GM18502 (cell line): ENCODE measurements at regions not wholly inside any gene's neighbourhood (a gene's known extent, or its start where the extent isn't known, plus 50 kb on each side); places are given as distances from the start of the nearest gene placed in this dataset.

Experiments used
- ATAC-seq: cut with Tn5 transposase; IDR thresholded peaks from one replicate; pipeline ENCODE4 v1.9.1; 2021; ENCODE audit warnings: mild to moderate bottlenecking; ENCODE audit not compliant: unreplicated experiment, poor library complexity

GRCh38 chr13:48181482-48182145 is 51.4 kb upstream of the ITM2B start:
- no peak for ATAC-seq

GRCh38 chr13:48178126-48178525 is 54.9 kb upstream of the ITM2B start:
- ATAC-seq = no peak

GRCh38 chr13:48176781-48177180 is 56.2 kb upstream of the ITM2B start:
- no peak for ATAC-seq

GRCh38 chr13:48175185-48175584 is 57.8 kb upstream of the ITM2B start:
- peak; percentile 67 for ATAC-seq

GRCh38 chr13:48167866-48168265 is 65.1 kb upstream of the ITM2B start:
- no peak for ATAC-seq

GRCh38 chr13:48165727-48166126 is 67.3 kb upstream of the ITM2B start:
- ATAC-seq = no peak

- no peak for ATAC-seq
These were observed 67.9 kb upstream of the ITM2B start for GRCh38 chr13:48165063-48165462.

GRCh38 chr13:48163061-48163460 is 68.2 kb upstream of the MED4 start:
- ATAC-seq = no peak

GRCh38 chr13:48162217-48162616 is 67.3 kb upstream of the MED4 start:
- ATAC-seq = no peak

GRCh38 chr13:48161530-48162179 is 66.8 kb upstream of the MED4 start:
- ATAC-seq = no peak

GRCh38 chr13:48160606-48161278 is 65.8 kb upstream of the MED4 start:
- no peak for ATAC-seq

GRCh38 chr13:48159826-48160225 is 64.9 kb upstream of the MED4 start:
- no peak for ATAC-seq

- ATAC-seq = no peak
These were observed 64.5 kb upstream of the MED4 start for GRCh38 chr13:48159401-48159800.

GRCh38 chr13:48158915-48159314 is 64.0 kb upstream of the MED4 start:
- no peak for ATAC-seq

- peak; percentile 58 for ATAC-seq
These were observed 63.4 kb upstream of the MED4 start for GRCh38 chr13:48158290-48158689.

GRCh38 chr13:48156466-48156865 is 61.6 kb upstream of the MED4 start:
- no peak for ATAC-seq

- peak; percentile 44 for ATAC-seq
These were observed 60.9 kb upstream of the MED4 start for GRCh38 chr13:48155848-48156247.

- ATAC-seq = no peak
These were observed 59.8 kb upstream of the MED4 start for GRCh38 chr13:48154671-48155070.

GRCh38 chr13:48153186-48153585 is 58.3 kb upstream of the MED4 start:
- no peak for ATAC-seq

- no peak for ATAC-seq
These were observed 56.7 kb upstream of the MED4 start for GRCh38 chr13:48151363-48152161.

- ATAC-seq = no peak
These were observed 53.5 kb upstream of the MED4 start for GRCh38 chr13:48148454-48148853.
